ENCODE measurements at regions not wholly inside any gene's neighbourhood (a gene's known extent, or its start where the extent isn't known, plus 50 kb on each side); places are given as distances from the start of the nearest gene placed in this dataset.

DNA sequence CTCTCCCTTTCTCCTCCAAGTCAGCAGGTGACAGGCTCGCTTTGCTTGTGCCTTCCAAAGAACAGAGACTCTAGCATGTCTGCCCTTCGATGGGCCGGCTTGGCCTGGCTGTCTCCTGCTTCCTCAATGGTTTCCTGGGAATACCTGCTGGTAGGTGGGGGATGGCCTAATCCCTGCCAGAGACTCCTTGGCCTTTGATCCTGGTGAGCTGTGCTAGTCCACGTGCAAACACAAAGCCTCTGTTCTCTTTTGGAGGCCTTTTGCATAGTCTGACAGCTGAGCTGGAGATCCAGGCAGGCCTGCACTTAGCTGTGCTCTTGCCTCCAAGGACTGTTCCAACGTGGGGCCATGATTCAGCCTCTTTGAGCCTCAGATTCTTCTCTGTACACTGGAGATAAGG is 67.6 kb downstream of the ARL4C start (continued):
- peak; percentile 62; the same call in 1 of the 2 replicates for TF ChIP-seq BHLHE40 (IDR thresholded peaks at IDR 0.05; ENCODE audit: low read length)
- no peak for TF ChIP-seq SATB2 (CRISPR knock-in tag; IDR thresholded peaks at IDR 0.05)
- TF ChIP-seq ZNF282 (IDR thresholded peaks at IDR 0.05; ENCODE audit: partially characterized antibody): no peak
- no peak for TF ChIP-seq ZNF607 (CRISPR knock-in tag; IDR thresholded peaks at IDR 0.05; ENCODE audit: borderline replicate concordance)
- no peak for TF ChIP-seq KDM4B (CRISPR knock-in tag; IDR thresholded peaks at IDR 0.05)
- TF ChIP-seq ZNF331 (CRISPR knock-in tag; IDR thresholded peaks at IDR 0.05): 0 out of 2 replicates have a peak, but pooled peaks have one; percentile 40
- TF ChIP-seq MAFK (conservative IDR thresholded peaks at IDR 0.05 in 1 of 2, IDR thresholded peaks at IDR 0.05 in 1 of 2; ENCODE audit: low read length in 2 of 2): no peak
- peak; percentile 91 for TF ChIP-seq ZNF768 (CRISPR knock-in tag; IDR thresholded peaks at IDR 0.05)
- TF ChIP-seq HOXA3 (CRISPR knock-in tag; IDR thresholded peaks at IDR 0.05): no peak
- no peak for TF ChIP-seq PLRG1 (conservative IDR thresholded peaks at IDR 0.05)
- TF ChIP-seq ZBTB1 (CRISPR knock-in tag; IDR thresholded peaks at IDR 0.05; ENCODE audit: borderline replicate concordance): no peak
- no peak for TF ChIP-seq TARDBP (CRISPR knock-in tag; IDR thresholded peaks at IDR 0.05)
- TF ChIP-seq, protein P1, sequence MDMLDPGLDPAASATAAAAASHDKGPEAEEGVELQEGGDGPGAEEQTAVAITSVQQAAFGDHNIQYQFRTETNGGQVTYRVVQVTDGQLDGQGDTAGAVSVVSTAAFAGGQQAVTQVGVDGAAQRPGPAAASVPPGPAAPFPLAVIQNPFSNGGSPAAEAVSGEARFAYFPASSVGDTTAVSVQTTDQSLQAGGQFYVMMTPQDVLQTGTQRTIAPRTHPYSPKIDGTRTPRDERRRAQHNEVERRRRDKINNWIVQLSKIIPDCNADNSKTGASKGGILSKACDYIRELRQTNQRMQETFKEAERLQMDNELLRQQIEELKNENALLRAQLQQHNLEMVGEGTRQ (IDR thresholded peaks at IDR 0.05; ENCODE audit: low read depth, low read length): no peak
- TF ChIP-seq, protein P1 (CRISPR knock-in tag; IDR thresholded peaks at IDR 0.05; ENCODE audit: borderline replicate concordance): no peak
- no peak for TF ChIP-seq CEBPG (CRISPR knock-in tag; IDR thresholded peaks at IDR 0.05)
- TF ChIP-seq, protein P2, sequence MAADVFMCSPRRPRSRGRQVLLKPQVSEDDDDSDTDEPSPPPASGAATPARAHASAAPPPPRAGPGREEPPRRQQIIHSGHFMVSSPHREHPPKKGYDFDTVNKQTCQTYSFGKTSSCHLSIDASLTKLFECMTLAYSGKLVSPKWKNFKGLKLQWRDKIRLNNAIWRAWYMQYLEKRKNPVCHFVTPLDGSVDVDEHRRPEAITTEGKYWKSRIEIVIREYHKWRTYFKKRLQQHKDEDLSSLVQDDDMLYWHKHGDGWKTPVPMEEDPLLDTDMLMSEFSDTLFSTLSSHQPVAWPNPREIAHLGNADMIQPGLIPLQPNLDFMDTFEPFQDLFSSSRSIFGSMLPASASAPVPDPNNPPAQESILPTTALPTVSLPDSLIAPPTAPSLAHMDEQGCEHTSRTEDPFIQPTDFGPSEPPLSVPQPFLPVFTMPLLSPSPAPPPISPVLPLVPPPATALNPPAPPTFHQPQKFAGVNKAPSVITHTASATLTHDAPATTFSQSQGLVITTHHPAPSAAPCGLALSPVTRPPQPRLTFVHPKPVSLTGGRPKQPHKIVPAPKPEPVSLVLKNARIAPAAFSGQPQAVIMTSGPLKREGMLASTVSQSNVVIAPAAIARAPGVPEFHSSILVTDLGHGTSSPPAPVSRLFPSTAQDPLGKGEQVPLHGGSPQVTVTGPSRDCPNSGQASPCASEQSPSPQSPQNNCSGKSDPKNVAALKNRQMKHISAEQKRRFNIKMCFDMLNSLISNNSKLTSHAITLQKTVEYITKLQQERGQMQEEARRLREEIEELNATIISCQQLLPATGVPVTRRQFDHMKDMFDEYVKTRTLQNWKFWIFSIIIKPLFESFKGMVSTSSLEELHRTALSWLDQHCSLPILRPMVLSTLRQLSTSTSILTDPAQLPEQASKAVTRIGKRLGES (CRISPR knock-in tag; IDR thresholded peaks at IDR 0.05; ENCODE audit: borderline replicate concordance): no peak
- TF ChIP-seq RFX1 (IDR thresholded peaks at IDR 0.05): no peak
- TF ChIP-seq SNAI1 (CRISPR knock-in tag; IDR thresholded peaks at IDR 0.05; ENCODE audit: borderline replicate concordance): no peak
- no peak for TF ChIP-seq EP300 (IDR thresholded peaks at IDR 0.05; ENCODE audit: low read depth in 2 of 2, low read length in 2 of 2)
- TF ChIP-seq EP300 (CRISPR knock-in tag; IDR thresholded peaks at IDR 0.05; ENCODE audit: borderline replicate concordance): peak; percentile 40; the same call in 1 of the 2 replicates
- peak; percentile 51; the same call in 1 of the 2 replicates for TF ChIP-seq ZMYM4 (CRISPR knock-in tag; IDR thresholded peaks at IDR 0.05)
- TF ChIP-seq ZFX (CRISPR knock-in tag; IDR thresholded peaks at IDR 0.05; ENCODE audit: low read depth): peak; percentile 59
- TF ChIP-seq ZNF766 (CRISPR knock-in tag; IDR thresholded peaks at IDR 0.05; ENCODE audit: borderline replicate concordance): no peak
- no peak for TF ChIP-seq ZNF564 (CRISPR knock-in tag; IDR thresholded peaks at IDR 0.05)
- TF ChIP-seq KDM5B (CRISPR knock-in tag; IDR thresholded peaks at IDR 0.05; ENCODE audit: borderline replicate concordance): no peak
- no peak for TF ChIP-seq HNRNPL (IDR thresholded peaks at IDR 0.05; ENCODE audit: low read depth, low read length)
- no peak for TF ChIP-seq ZNF160 (CRISPR knock-in tag; IDR thresholded peaks at IDR 0.05)
- TF ChIP-seq ZFYVE20 (CRISPR knock-in tag; IDR thresholded peaks at IDR 0.05; ENCODE audit: borderline replicate concordance, low read depth): no peak
- no peak for TF ChIP-seq ZC3H13 (CRISPR knock-in tag; IDR thresholded peaks at IDR 0.05)
- peak; percentile 46; the same call in 1 of the 2 replicates for TF ChIP-seq MYC (CRISPR knock-in tag; IDR thresholded peaks at IDR 0.05; ENCODE audit: borderline replicate concordance)

Measured in HepG2 (cell line).